ENCODE measurements at regions not wholly inside any gene's neighbourhood (a gene's known extent, or its start where the extent isn't known, plus 50 kb on each side); places are given as distances from the start of the nearest gene placed in this dataset.
"Not testable (repeated sequence)": the region's sequence is repeated elsewhere in the genome, so short reads cannot be mapped to it uniquely, and the experiment has no call there.

DNA sequence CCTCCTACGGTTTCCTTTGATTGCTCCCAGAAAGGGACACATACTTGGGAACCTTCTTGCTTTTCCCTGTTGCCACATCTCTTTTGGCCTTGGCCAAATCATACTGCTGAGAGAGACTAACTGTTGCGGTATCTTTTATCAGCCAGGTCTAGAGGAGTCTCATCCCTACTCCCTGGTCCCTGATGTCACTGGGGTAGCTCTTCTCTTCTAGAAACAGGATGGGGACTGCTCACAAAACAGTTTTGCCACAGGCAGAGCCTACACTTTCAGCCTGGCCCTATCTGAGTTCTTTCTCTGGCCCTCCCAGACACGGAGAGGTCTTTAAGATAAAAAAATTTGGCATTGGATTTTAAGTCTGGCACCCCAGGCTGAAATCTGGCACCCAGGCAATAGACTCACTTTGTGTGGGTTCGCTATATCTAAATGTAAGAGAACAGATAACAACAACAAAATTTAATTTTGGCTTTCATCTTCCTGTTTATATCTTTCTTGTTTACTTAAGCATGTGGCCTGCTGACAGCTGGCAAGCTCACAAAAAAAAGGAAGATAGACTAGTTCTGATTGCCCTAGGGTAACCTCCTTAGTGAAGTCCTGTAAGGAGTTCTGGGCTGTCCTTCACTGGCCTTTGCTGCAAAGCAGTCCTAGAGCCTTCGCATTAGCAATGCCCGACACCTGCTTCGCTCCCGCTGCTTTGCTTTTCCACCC, 228.3 kb upstream of the NPVF start:
- DNase-seq: no peak

DNA sequence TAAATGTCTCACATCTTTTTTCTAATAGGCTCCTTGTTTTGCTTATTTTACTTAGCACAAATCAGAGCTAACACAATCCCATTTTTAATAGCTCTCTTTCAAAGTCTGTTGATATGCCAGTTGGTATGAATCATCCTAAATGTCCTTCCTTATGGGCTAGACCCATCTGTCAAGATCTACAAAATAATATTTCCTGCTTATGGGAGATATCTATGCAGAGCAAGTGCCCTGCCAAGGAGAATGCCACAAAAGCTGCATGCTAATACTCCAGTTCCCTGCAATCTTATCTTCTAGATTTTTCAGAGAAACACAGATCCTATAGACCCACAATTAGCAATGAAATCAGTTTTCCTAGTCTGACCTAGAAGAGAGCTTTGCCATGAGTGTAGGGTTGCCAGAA, 230.8 kb upstream of the NPVF start:
- no peak for DNase-seq

DNA sequence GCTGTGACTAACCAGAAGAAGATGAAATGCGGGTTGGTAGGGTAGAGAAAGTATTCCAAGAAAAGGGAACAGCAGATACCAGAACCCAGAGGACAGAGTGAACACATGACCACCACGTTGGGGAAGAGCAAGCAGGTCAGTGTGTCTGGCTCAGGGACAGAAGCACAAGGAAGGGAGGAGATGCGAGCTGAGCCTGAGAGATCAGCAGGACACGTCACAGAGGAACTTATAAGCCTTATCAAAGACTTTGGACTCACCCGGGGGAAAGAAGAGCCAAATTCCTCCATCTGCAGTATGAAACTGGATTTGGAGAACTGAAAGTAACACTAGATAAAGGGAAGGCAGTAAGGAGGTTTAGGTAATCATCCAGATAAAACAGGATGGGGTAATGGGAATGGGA, 232.1 kb upstream of the NPVF start:
- DNase-seq: no peak

DNA sequence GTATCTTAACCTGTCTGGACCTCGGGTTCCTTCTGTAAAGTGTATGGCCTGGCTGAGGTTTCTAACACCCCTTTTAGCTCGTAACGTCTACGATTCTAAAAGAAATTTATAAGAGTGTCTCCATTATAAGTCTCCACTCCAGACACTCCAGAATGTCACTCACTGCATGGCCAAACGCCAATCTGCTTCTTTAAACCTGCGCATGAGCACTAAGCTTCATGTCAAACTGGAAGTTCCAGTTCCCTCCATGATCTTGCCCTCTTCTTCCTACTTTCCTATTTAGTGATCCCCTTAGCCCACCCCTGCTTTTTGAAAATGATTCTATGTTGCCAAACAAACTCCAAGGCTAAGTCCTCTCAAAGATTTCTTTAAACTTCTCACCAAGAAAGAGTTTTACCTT, 241.4 kb upstream of the NPVF start:
- DNase-seq: no peak

DNA sequence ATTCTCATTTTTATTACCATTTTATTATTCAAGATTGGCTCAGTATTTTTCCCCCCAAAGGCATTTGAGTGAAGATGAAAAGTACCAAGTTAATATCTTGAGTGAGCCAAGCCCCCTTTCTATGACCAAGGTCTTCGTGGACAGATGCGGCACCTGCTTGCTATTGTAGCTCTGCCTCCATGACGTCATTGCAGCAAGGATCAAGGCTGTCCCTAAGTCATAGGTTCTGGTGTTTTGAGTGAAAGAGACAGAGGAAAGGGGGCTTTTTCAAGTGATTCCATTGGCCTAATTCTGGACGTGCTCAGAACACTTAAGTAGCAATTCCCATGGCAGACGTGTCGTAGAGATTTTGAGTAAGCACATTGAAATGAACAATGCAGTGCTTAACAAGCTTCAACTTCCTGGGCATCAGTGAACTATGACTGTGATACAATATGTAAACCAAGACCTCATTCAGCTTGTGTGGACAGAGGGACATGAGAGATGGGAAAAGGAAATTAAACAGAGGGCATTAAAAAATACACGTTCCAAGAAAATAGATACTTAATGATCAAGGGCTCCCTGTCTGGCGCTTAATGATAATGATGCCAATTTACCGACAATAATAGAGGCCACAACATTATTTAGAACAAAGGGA, 248.7 kb upstream of the NPVF start:
- no peak for DNase-seq

DNA sequence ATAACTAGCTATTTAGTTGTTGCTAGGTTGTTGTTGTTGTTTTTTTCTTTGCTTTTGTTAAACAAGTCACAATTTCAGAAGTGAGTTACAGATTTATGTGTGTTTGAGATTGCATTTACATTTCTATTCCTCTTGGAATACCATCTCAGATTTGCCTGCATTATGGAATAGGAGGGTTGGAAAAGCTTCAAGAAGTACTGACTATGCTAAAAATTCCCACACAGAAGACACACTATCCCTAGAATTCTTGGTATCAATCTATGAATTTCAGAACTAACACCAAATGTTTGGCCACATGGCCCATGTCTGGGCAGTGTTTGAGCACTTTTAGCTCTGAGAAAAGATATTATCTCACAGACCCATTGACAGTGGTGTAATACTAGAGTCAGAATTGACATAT, 249.9 kb upstream of the NPVF start:
- not testable (repeated sequence) for DNase-seq

DNA sequence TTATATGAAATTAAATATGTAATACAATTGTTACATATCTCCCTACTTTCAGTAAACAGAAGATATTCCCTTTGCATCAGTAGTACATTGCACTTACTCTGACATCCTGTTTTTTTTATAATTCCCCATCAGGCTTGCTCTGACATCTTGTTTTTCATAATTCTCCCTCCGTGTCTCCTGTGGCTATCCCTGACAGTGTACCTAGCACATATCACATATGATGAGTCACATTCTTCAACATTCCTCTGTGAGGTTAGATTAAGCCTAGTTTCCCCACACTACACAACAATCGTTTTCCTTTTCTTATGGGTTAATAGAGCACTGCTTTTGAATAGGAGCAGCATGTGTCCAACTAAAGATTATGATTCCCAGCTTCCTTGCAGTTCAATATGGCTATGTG, 250.6 kb upstream of the NPVF start:
- no peak for DNase-seq

DNA sequence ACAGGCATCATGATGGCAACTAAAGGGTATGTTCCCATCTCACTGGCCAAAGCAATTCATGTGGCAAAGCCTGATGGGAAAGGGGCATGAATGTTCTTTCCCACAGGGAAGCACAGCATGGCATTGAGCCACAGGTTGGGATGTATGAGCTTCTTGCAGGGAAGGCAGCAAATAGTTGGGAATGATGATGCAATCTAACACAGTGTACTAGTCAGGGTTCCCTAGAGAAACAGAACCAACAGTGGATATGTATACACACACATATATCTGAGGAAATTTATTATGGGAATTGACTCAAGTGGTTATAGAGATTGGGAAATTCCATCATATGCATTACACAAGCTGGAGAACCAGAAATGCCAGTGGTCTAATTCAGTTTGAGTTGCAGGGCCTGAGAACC, 253.6 kb upstream of the NPVF start:
- no peak for DNase-seq

DNA sequence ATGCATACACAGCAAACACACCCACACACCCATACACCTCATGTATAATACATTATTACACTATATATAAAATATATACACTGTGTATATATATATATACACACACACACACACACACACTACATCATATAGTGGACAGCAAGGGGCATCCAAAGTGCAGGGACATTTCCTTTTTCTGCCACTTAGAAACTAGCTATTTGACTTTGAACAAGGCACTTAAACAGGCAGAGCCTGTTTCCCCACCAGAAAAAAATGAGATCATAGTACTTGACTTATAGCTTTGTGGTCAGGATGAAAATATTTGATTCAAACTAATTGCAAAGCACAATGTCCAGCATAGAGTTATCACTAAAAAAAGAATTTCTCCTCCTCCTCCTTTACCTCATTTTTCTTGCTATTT, 254.3 kb upstream of the NPVF start:
- DNase-seq: no peak

DNA sequence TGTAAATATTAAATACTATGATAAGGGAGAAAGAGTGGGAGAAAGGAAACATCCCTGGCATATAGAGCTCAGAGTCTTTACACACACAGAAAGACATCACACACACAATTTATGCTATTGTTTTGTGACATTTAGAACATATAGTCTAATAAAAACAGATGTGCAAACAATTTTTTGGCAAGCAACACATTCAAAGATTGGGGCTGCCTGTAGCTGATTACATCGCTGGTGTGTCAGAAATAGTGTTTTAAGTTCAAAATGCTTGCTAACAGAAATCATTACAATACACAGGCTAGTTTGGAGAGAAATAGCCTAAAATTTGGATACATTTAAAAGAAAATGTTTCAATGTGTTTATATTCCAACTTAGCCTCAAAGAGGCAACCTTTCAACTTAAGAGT, 256.7 kb upstream of the NPVF start:
- no peak for DNase-seq

DNA sequence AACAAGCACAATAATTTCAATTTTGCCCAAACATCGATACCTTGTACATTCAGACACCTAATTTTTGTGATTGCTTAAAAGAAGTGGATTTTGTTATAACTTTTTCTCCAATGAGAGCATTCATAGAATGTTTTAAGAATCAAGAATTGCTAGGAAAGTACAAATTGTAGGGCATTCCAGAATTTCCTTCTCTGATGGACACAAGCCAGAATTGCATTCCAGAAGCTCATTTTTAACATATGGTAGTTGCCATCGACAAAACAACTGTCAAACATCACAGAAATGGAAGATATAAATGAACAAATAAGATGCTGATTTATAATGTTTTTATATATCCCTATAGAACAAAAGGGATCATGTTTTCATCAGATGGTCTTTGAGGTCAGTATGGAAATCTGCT, 258.4 kb upstream of the NPVF start:
- DNase-seq: no peak

DNA sequence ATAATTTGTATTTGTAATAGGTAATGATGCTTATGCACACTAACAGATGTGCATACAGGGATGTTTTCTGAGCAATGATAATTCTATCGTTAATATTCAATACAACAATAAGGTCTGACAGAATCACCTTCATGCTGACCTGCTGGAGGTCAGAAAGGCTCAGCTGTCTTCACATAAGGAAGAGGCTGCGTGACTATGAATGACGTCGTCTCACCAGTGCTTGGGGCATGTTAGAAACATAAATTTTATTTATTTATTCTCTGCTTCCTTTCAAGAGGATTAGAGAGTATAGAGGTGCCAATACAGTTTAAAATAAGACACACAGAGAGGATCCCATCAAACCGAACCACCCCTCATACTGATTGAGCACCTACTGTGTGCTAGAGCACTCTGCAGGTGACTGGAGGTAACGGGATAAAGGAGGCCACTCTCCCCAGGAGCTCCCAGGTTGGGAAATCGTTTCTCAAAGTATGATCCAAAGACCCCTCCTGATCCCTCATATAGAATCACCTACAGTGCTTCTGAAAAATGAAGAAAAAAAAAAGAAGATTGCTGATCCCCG, 265.6 kb upstream of the NPVF start:
- no peak for DNase-seq

DNA sequence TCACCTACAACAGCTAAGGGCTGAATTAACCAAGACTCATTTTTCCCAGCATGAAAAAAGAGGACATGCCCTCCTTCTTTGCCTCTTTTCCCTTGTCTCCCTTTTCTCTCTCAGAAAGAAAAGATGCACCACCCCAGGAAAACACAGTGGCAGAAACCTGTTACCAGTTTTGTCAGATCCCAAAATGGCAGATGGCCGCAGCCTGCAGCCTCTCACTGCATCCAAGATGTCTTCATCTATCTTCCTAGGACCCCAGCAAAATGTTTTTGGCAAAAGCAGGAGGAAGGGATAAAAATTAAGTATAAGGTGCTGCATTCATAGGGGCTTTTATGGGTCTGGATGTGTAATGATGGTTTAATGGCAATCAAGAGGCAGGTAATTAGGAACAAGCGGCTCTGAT, 266.6 kb upstream of the NPVF start:
- no peak for DNase-seq

DNA sequence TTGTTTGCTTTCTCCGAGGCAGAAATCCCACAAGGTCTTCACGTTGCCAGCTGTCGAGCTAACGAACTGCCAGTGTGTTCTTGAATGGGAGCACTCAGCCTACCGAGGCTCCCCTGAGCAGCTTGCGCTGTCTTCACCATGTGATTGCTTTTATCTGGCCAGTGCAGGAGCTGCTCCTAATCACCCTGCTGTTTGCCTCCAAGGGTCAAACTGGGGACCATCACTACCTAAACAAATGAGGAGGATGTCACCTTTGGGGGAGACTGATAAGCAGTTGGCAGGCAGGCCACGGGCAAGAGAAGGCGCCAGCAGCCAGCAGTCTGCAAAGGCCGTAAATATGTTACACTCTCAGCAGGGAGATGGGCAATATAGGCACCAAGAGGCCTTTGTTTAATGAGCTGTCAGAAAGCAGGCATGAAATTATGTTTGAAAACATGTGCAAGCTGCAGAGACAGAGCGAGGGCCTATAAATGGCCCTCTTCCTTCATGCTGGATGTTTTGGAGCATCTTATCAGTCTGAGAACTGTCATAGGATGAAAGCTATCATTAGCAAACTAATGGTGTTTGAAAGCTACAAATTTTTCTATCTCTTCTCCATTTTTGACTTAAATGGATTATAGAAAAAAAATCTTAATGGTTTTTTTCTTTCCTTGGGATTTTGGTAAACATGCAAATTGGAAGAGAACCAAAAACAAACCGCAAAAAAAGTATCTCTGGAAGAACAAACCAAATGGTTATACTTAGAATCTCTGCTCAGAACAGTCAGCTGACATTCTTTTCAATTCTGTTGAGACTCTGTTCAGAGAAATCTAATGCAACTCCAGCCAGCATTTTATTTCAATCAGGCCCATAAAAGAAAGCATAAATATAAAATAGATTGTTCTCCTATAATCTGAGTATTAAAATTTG, 267.3 kb upstream of the NPVF start:
- no peak for DNase-seq

DNA sequence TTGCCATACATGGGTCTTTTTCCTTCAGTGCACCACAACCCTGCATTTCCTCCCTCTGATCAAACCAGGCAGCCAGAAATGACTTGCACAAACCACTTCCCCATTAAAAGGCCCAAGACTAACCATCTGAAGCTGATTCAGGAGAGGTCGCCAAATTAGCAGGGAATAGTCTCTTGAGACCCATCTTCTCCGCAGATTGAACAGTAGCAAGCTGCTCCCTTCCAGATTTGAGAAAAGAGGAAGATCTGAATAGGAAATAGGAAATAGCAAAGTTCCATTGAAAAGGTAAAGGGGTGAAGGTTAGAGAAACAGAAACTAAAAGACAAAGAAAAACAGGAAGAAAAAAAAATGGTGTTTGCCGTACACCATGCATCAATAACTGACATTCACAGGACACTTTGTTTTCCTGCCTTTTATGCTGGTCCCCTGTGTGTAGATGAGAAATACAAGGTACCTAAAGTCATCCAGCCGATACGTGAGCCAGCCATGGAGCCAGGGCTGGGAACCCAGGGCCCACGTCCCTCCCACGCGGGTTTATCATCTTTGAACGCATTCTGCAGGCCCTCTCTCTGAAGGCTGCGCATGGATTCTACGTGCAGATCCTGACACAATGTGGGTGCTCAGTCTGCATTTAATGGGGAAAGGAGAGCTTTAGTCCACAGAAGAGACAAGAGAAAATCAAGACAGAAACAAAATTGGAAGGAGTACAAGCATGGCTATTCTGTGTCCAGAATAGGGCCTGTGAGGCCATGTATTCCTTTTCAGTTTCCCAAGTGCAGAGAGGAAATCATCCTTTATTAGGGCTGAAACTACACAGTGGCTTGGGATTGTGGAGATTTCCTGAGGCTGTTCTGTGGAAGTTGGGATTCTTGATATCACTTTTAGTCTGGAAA, 268.4 kb upstream of the NPVF start:
- no peak for DNase-seq

DNA sequence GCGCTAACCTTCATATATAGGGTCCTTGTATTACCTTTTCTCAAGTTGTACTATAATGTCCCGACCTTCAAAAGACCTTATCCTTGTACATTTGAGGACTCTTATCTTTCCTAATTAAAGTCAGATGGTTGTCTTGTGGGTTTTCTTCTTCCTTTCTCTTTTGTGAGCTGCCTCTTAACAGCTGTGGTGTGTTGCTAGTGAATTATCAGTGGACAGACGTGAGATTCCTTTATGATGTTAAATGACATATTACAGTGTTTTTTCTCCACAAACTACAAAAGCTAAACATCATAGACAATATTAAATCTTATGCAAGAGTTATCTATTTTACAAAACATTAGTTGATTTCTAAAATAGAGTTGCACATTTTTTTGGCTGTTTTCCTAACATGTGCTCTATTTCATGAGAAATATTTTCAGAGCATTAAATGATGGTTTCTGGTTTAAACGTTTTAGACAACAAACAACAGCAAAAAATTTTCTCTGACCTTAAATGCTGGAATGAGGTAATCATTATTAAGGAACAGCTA, 272.2 kb upstream of the NPVF start:
- DNase-seq: no peak

DNA sequence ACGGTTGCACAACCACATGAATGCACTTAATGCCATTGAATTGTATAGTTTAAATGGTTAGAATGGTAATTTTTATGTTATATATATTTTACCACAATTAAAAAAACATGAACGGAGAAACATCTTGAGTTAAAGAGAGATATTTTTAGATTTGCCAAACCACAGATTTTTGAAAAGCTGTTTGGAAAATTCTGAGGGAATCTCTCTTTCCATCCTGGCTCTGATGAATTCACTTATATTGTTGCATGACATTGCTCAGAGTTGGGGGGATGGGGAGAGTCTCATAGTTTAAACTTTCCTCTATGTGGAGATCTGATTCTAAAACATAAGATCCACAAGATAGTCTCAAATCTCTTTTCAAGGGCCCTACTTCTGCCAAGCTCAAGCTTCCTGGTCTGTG, 275.0 kb upstream of the NPVF start:
- no peak for DNase-seq

DNA sequence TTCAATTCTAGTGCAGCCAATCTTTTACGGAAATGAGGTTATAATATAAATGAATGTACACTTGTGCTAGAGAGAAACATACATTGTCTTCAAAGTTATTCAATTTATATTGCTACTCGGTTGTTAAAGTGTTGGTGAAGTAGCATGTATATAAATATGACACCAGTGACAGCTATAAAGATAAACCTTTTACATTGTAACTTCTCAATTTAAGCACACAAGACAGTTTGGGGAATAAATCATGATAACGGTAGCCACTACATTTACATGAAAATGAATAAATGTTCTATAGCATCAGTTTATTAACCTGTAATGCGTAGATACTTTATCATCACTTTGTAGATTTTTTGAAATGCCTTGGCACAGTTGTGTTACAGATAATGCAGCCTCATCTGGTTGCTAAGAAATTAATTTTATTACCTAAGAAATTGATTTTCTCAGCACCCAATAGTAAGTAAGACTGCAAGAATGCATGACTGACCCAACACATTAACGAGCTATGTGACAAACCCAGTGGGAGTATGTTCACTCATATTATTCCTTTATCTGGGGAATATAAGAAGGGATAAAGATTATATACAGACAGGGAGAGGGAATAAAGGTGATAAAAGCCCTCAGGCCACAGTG, 283.9 kb upstream of the NPVF start:
- no peak for DNase-seq

DNA sequence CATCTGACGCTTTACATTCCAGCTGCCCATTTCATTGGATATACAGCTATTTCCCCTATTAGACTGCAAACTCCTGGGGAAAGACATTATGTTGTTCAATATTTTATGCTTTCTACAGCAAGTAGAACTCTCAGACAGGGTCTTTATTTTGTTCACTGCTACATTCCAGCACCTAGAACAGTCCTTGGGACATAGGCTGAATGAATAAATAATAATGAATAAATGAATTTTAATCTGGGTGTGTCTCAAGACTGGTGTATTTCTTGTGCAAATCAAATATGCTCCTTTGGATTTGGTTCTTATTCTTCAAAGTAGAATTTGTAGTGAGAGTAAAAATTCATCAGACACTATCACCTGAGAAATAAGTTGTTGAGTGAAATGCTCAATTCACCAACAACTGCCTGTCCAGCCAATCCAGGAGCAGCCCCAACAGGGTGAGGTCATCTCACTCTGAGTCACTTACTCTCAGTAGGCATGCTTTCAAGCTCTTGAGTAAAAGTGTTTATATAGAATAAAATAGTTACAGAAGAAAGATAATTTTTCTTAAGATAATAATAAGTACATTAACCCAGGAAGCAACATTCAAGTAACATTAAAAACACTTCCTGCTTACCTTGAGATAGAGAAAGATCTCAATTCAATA, 287.5 kb upstream of the NPVF start:
- no peak for DNase-seq

DNA sequence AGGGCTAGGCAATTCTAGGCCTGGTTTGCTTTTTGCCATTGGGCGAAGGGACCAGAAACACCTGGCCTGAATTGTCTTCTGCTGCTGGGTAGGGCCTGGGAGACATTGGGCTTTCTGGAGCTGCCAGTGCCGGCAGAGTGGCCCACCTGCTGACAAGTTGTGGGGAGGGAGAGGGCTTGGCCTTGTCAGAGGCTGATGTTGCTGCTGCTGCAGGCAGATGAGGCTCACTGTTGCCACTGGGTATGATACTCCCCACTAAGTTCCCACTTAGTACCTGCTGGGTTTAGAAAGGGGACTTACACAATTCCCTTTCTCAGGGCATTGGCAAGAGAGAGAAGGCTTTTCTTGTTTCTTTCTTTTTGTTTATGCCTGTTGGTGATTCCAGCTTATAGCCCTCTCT, 289.6 kb upstream of the NPVF start:
- no peak for DNase-seq

DNA sequence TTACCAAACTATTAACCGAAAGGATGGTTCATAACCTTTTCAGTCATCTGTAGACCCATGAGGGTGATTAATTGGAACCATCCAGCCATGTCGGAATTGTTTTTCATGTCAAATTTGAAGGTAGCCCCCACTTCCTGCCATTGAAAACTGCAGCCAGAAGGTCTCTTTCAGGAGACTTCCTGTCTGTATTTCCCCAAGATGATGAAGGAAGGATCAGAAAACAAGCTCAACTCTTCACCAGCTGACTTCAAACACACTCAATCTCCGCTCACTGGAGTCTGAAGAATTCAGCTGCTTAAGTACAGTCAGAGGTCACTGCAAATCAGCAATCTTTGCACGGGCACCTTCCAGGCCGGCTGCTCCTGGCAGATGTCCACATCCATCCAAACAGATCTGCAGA, 291.7 kb upstream of the NPVF start:
- no peak for DNase-seq

Measured in stimulated activated CD4-positive, alpha-beta T cell treated with anti-CD3 and anti-CD28 coated beads, Interleukin-2, amount 100 ng/mL, for 48 hours (primary cell).